GM19395 (cell line): ENCODE measurements at regions not wholly inside any gene's neighbourhood (a gene's known extent, or its start where the extent isn't known, plus 50 kb on each side); places are given as distances from the start of the nearest gene placed in this dataset.

Source experiments
- ATAC-seq: cut with Tn5 transposase; IDR thresholded peaks from one replicate; pipeline ENCODE4 v1.9.1; 2021; ENCODE audit warnings: mild to moderate bottlenecking, moderate library complexity; ENCODE audit not compliant: unreplicated experiment

DNA sequence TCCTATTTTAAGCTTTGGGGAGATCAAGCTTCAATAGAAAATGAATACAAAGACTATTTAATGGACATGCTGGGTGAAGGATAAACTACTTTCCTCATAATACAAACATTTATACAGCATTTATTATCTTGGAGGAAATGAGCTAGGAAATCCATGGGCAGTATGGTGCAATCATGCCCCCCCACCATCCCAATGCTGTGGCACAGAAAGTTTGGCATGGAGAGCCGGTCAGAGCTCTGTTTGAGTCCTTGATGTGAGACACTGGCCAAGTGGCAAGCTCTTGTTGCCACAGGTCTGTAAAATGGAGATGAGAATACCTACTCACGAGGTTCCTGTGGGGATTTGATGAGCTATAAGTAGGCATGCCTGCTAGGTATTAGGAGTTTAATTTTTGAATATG lies 120.6 kb downstream of the MAB21L3 start:
- ATAC-seq = no peak

GRCh38 chr1:116232989-116233514 lies 121.9 kb downstream of the MAB21L3 start:
- ATAC-seq = no peak

DNA sequence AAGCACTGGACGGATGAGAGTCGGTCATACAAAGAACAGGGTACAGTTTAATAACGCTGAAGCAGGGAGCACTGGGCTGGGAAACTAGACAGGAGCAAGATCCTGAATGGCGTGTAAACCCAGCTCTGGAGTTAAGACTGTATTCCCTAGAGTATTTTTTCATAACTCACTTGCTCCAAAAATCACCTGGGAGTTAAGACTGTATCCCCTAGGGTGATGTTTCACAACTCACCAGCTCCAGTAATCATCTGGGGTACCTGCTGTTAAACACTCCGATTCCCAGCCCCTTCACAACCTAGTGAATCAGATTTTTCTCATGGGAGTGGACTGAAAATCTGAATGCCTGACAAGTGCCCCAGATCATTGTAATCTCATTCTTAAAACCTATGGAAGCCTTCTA lies 123.2 kb downstream of the MAB21L3 start:
- no peak for ATAC-seq

- no peak for ATAC-seq
These were observed 128.7 kb downstream of the MAB21L3 start for GRCh38 chr1:116239916-116240315.

GRCh38 chr1:116242741-116243140 lies 130.3 kb upstream of the ATP1A1 start:
- no peak for ATAC-seq

DNA sequence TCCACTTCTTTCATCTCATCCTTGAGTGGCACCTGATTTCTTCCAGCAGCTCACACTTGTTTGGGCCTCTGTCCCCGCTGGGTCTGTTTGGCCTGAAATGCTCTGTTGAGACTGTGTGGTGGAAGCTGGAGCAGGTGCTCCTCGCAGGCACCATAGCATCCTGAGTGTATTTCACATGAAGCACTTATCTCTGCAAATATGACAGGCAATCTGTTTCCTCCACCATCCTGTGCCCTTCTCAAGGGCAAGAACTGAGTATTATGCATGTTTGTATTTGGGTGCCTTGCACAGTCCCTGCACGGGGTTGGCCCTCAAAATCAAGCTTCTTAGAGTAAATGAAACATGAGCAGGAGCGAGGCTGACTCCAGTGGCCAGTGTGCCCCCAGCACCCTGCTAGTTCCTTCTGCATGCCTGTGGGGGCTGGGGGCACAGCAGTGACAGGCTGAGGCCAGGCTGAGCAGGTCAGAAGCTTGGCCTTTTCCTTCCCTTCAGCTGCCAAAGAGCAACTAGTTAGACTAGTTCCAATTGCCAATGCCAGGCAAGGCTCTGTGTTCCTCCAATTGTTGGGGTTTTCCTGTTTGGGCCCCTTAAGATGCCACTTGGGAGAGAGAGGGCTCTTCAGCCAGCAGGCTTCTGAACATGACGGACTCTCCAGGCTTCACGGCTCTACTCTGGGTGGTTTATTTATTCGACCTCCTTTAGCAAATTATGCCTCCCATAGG lies 129.6 kb upstream of the ATP1A1 start:
- no peak for ATAC-seq

DNA sequence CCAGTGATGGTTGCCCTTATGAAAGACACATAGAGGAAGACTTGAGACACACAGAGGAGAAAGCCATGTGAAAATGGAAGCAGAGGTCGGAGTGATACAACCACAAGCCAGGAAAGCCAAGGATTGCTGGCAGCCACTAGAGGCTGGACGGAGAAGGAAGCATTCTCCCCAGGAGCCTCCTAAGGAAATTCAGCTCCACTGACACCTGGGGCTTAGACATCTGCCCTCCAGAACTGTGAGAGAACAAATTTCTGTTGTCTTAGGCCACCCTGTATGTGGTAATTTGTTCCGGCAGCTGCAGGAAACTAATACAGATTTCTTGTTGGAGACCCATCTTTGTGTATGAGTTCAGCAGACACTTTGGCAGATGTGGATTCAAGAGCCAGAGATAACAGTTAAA lies 126.9 kb upstream of the ATP1A1 start:
- ATAC-seq = no peak

GRCh38 chr1:116252271-116252670 lies 120.8 kb upstream of the ATP1A1 start:
- no peak for ATAC-seq

GRCh38 chr1:116252785-116253184 lies 120.3 kb upstream of the ATP1A1 start:
- no peak for ATAC-seq

DNA sequence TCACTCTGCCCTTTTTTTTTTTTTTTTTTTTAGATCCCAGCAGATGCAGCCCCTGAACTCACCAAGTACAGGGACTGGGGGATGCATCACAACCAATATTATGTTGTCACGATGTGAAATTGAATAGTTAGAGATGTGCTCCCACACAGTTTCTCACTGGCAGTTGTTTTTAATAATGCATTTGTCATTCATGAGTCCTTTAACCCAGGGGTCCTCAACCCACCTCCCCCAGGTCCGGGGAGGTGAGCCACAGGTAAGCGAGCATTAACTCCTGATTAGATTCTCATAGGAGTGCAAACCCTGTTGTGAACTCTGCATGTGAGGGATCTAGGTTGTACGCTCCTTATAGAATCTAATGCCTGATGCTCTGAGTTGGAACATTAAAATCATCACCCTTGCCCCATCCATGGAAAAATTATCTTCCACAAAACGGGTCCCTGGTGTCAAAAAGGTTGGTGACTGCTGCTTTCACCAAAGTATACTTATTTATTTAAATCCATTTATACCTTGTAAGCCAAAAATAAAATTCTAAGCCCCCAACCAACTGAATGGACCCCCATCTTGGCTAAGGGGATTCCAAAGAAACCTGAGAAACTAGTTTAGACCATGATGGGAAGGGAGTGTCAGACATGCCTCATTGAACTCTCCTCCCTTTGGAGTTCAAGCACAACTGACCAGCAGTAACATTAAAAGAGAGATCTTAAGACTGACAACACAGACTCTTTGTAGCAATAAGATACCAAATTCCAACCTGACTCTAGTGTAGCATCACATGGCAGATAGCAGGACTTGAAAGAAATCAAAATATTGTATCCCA lies 119.3 kb upstream of the ATP1A1 start:
- ATAC-seq = no peak

- ATAC-seq = no peak
These were observed 118.3 kb upstream of the ATP1A1 start for GRCh38 chr1:116254776-116255175.

DNA sequence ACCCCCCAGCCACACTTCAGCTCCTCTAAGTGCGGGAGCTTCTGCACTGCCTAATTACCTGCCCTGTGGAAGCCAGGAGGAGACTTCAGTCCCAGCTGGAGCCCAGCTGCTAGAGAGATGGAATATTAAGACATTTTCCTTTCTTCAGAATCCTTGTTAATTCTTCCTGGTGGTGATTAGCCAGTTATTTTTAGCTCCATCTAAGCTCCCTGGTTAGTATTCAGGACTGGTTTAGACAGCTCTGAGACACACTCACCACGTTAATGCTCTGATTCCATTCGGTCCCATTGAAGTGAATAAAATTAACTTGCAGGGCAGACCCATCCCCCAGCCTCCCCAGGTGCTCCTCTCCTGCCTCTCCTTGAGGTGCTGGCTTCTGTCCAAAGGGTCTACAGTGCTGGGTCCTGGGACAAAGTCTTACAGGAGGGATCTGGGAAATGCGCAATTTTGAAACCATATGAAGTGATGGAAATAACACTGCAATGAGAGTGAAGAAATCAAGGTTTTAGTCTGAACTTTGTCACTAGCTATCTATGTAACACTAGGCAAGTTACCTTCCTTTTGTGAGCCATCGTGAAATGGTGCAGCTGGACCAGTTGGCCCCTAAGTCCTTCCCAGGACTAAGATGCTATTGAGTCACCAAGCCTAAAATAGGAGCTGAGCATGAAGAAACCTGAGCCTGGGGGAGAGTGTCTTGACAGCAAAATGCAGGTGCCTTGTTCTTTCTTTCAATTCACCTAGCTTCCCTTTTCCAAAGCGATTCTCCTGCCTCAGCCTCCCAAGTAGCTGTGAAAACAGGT lies 117.4 kb upstream of the ATP1A1 start:
- no peak for ATAC-seq

DNA sequence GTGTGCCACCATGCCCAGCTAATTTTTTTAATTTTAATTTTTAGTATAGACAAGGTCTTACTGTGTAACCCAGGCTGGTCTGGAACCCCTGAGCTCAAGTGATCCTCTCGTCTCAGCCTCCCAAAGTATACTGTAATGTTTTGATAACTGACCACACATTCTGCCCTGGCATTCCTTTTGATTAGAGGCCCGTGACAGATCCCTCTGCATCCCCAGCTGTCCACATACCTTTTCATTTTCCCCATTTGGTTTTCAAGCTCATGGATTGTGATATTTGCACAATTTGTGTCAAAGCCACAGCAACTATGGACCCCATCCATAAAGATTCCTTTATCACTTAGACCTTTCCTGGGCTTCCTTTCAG lies 116.8 kb upstream of the ATP1A1 start:
- no peak for ATAC-seq

DNA sequence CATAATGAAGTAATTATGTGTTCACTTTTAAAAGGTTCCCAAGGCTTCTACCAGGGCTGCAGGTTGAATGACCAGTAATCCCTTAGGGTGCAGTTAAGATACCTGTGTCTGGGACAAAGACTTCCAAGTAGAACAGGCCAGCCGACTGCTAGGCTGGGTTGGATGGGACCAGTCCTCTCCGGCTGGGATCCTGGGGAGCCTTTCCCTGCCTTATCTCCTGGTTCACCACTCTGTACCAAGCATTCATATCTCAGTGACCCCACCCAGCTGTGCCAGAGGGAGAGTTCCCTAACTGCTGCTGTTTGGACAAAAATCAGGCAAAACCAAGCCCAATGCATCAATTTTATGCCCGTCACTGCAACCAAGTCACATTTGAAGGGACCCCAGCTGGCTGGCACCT lies 116.2 kb upstream of the ATP1A1 start:
- ATAC-seq = no peak

GRCh38 chr1:116257341-116257767 lies 115.7 kb upstream of the ATP1A1 start:
- ATAC-seq = peak; percentile 75

DNA sequence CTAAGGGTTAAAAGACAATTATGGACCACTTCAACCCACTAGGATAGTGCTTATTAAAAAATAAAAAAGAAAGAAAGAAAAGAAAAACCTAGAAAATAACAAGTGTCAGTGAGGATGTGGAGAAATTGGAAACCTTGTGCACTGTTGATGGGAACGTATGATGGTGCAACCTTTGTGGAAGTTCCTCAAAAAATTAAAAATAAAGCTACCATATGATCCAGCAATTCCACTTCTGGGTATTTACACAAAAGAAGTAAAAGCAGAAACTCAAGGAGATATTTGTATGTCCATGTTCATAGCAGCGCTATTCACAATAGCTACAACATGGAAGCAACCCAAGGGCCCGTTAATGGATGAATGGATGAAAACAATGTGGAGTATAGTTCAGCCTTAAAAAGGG lies 115.2 kb upstream of the ATP1A1 start:
- no peak for ATAC-seq

DNA sequence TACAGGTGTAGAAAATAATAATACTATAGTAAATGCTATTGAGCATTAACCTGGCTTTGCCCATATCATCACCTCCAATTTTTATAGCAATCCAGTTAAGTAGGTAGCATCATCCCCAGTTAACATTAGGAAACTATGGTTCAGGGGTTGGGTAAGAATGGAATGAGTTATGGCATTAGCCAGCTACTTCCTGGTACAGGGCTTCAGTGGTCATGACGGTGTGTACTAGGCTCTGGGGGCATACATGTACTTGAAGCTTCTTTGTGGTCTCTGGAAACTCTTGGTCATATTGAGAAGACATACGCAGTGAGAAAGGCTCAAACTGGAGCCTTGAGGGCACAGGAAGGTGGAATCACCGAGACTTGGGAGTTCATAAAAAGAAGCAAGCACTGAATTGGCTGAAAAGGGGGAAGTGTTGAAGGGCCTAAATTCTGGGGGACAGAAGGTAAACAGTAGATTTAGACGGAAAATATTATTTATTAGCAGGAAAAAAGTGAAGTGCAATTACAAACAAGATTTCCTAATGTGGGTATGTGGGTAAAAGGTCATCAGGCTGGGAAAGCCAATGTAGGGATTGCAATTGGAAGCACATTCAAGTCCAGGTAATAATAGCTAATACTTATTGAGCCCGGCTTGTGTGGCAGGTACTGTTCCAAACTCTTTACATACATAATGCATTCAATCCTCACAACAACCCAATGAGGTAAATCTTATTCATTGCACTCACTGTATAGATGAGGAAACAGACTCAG lies 114.2 kb upstream of the ATP1A1 start:
- no peak for ATAC-seq

DNA sequence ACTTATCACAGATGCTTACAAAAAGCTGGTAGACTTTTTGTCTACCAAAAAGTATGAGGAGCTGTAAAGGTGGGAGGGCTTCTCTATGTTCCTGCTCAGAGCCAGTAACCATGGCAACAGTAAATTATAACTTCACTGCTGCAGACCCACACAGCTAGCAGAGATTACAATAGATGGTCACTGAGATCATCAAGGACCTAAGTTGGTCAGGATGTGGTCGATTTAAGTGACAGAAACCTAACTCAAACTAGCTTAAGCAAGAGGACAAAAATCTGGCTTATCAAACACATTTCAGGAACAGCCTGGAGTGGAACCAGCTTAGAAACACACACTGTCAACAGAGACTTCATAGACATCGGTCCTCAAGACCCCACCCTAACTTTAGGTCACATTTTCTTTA lies 113.4 kb upstream of the ATP1A1 start:
- ATAC-seq = no peak

DNA sequence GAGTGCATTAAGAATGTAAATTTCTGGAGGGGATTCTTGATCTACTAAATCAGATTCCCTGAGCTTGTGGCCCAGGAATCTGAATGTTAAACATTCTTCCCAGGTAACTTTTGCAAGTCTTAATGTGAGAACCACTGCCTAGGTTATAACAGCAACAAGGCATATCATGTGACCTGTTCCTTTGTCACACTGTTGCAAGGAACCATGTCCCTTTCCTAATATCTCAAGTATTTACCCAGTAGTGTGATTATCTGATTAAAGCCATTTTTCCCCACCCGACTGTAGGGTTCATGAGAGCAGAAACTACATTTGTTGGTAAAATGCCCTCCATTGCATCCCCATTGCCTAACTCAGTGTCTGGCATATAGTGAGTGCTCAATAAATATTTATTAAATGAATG lies 112.9 kb upstream of the ATP1A1 start:
- no peak for ATAC-seq

GRCh38 chr1:116260621-116261020 lies 112.4 kb upstream of the ATP1A1 start:
- ATAC-seq = no peak

- no peak for ATAC-seq
These were observed 111.8 kb upstream of the ATP1A1 start for GRCh38 chr1:116261227-116261626.
